Esophagus squamous epithelium (tissue), 4 donors: ENCODE measurements at regions not wholly inside any gene's neighbourhood (a gene's known extent, or its start where the extent isn't known, plus 50 kb on each side); places are given as distances from the start of the nearest gene placed in this dataset.

Source experiments
- CTCF ChIP-seq, 6 experiments: fragments of 450-650 bp in 4 of 6; fragments of 200-600 bp in 2 of 6; sonication (generic) in 2 of 6; IDR thresholded peaks; one replicate each; pipeline ENCODE4 v1.5.1; 2016 to 2019; ENCODE audit warnings: antibody characterized with exemption in 6 of 6, mild to moderate bottlenecking in 4 of 6, moderate library complexity in 4 of 6
- POLR2A ChIP-seq, 4 donors: fragments of 450-650 bp; IDR thresholded peaks; one replicate each; pipeline ENCODE4 v1.6.1; 2017; ENCODE audit warnings: antibody characterized with exemption in 4 of 4, mild to moderate bottlenecking in 4 of 4, moderate library complexity in 3 of 4

DNA sequence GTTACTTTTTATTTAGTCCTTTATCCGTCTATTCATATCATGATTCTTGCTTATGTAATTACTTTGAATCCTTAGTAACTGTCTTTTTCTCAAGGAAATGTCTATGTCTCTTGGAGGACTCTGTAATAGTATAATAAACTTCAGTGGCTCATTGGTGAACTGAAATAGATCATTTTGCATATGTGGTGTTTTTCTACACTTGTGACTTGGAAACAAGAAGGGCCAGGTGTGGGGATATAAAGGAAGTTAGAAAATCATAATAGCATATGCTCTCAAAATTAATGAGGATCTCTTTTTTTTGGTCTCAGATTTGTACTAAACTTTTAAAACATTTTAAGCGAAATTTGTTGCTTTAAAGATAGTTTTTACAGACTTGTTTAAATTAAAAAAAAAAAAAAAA, 453.0 kb upstream of the CDH20 start:
- TF ChIP-seq CTCF (IDR thresholded peaks at IDR 0.05) (no peak), POLR2A (IDR thresholded peaks at IDR 0.05) (no peak)
